Astrocyte (in vitro differentiated cells and primary cell): ENCODE measurements at regions not wholly inside any gene's neighbourhood (a gene's known extent, or its start where the extent isn't known, plus 50 kb on each side); places are given as distances from the start of the nearest gene placed in this dataset.

Source experiments
- EZH2 ChIP-seq: IDR thresholded peaks from 2 replicates; pipeline ENCODE4 v1.6.1; 2012; ENCODE audit warnings: mild to moderate bottlenecking, low read length, inconsistent platforms; ENCODE audit not compliant: insufficient read depth
- TF ChIP-seq, protein P1 (sequence below): IDR thresholded peaks from 2 replicates; pipeline ENCODE4 v1.5.1; 2011; ENCODE audit warnings: low read depth, mild to moderate bottlenecking, inconsistent platforms, low read length, moderate library complexity; ENCODE audit not compliant: insufficient read depth

DNA sequence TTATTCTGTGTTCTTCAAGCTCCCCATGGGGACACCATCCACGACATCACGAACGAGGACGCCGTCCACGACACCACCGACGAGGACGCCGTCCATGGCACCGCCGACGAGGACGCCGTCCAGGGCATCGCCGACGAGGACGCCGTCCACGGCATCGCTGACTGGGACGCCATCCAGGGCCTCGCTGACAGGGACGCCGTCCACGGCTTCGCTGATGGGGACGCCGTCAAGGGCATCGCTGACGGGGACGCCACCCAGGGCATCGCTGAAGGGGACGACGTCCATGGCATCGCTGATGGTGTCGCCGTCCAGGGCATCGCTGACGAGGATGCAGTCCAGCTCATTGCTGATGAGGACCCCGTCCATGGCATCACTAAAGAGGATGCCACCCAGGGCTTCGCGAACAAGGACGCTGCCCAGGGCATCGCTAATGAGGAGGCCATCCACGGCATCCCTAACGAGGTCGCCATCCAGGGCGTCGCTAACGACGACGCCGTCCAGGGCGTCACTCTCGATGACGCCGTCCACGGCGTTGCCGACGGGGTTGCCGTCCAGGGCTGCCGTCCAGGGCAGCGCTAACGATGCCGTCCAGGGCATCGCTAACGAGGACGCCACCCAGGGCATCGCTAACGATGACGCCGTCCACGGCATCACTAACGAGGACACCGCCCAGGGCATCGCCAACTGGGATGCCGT lies 949.2 kb downstream of the TUBA3C start:
- TF ChIP-seq, protein P1, sequence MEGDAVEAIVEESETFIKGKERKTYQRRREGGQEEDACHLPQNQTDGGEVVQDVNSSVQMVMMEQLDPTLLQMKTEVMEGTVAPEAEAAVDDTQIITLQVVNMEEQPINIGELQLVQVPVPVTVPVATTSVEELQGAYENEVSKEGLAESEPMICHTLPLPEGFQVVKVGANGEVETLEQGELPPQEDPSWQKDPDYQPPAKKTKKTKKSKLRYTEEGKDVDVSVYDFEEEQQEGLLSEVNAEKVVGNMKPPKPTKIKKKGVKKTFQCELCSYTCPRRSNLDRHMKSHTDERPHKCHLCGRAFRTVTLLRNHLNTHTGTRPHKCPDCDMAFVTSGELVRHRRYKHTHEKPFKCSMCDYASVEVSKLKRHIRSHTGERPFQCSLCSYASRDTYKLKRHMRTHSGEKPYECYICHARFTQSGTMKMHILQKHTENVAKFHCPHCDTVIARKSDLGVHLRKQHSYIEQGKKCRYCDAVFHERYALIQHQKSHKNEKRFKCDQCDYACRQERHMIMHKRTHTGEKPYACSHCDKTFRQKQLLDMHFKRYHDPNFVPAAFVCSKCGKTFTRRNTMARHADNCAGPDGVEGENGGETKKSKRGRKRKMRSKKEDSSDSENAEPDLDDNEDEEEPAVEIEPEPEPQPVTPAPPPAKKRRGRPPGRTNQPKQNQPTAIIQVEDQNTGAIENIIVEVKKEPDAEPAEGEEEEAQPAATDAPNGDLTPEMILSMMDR, result no peak
- TF ChIP-seq EZH2, result no peak
